ENCODE measurements at regions not wholly inside any gene's neighbourhood (a gene's known extent, or its start where the extent isn't known, plus 50 kb on each side); places are given as distances from the start of the nearest gene placed in this dataset.

DNA sequence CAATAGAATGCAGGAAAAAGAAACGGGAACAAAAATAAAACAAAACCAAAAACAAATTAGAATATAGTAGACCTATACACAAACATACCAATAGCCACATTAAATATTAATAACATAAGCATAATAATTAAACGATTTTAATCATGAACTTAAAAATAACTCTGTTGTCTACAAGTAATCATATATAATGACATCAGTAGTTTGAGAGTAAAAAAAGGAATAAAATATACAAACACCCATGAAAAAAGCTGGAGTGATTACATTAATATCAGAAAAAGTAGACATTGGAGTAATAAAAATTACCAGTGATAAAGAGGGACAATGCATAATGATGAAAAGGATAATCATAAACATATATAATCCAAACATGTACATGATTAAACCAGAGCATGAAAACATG is 181.8 kb downstream of the ATXN7L3B start:
- TF ChIP-seq HOXA5 (CRISPR knock-in tag; IDR thresholded peaks at IDR 0.05) (no peak), EZH2 (conservative IDR thresholded peaks at IDR 0.05; ENCODE audit: low read depth, low read length) (no peak), NCOA1 (CRISPR knock-in tag; IDR thresholded peaks at IDR 0.05) (no peak), ZNF781 (CRISPR knock-in tag; IDR thresholded peaks at IDR 0.05; ENCODE audit: borderline replicate concordance, not compliant biosample characterization) (no peak)

All from HepG2 (cell line).